GM12865 (cell line): ENCODE measurements at regions not wholly inside any gene's neighbourhood (a gene's known extent, or its start where the extent isn't known, plus 50 kb on each side); places are given as distances from the start of the nearest gene placed in this dataset.

Experiments used
- DNase-seq: peaks from one replicate; pipeline ENCODE4 v3.0.0; 2010; ENCODE audit warnings: low read depth
- H3K4me3 ChIP-seq: 2 replicates; pipeline ENCODE4 v1.5.1; 2011; ENCODE audit warnings: mild to moderate bottlenecking, low read depth, low read length, control low read depth
- TF ChIP-seq, protein P1 (sequence below): IDR thresholded peaks from 2 replicates; pipeline ENCODE4 v1.5.1; 2011; ENCODE audit warnings: low read length, control low read depth, low read depth, inconsistent platforms; ENCODE audit not compliant: insufficient read depth; ENCODE audit errors: missing control alignments

DNA sequence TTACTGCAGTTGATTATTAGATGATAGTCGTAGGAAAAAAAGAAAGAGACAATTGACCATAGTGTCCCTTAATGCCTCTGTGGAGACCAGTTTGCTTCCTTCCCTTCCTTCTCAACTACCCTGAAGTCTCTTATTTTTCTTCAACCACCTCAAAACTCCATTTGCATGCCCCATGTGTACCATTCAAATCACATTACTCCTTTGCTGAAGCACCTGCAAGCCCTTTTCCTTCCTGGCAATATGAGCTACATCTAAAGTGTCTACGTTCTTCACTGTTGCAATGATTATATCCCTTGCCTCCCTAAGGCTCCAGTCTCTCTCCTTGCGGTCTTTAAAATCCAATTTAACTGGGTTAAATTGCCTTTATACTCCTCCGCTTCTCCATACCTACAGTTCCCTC is 867.4 kb upstream of the API5 start:
- H3K4me3 ChIP-seq, result no peak overlapping the region
- TF ChIP-seq, protein P1, sequence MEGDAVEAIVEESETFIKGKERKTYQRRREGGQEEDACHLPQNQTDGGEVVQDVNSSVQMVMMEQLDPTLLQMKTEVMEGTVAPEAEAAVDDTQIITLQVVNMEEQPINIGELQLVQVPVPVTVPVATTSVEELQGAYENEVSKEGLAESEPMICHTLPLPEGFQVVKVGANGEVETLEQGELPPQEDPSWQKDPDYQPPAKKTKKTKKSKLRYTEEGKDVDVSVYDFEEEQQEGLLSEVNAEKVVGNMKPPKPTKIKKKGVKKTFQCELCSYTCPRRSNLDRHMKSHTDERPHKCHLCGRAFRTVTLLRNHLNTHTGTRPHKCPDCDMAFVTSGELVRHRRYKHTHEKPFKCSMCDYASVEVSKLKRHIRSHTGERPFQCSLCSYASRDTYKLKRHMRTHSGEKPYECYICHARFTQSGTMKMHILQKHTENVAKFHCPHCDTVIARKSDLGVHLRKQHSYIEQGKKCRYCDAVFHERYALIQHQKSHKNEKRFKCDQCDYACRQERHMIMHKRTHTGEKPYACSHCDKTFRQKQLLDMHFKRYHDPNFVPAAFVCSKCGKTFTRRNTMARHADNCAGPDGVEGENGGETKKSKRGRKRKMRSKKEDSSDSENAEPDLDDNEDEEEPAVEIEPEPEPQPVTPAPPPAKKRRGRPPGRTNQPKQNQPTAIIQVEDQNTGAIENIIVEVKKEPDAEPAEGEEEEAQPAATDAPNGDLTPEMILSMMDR, result no peak
- DNase-seq, result no peak

DNA sequence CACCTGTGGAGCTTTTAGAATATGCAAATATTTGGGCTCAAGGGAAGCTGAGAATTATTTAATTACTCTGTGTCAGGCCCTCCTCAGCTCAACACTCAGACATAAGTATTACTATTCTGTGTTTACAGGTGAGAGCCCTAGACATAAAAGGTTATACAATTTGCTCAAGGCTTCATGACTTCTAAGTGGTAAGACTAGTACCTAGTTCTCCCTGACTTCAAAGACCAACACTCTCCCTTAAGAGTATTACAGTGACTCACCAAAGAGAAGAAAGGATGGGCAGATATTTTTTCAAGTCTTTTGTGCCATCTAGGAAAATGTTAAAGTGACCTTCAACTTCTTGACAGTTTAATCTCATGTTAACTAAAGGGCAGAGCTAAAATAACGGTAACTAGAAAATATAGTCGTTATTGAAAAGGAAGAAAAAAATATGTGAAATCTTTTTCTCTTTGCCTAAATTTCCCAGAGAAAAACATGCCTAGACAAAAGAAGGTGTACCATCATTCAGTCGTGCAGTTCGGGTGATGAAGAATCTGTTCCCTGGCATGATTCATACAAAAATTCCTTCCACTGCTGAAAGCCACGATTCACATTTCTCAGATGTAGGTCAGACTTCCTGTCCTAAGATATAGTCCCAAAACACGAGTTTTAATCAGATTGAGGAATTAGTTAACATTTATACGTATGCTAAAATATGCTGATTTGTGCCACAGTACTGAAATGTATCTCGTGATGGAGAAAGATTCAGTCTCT is 849.1 kb upstream of the API5 start:
- TF ChIP-seq, protein P1, result no peak
- no peak overlapping the region for H3K4me3 ChIP-seq
- no peak for DNase-seq

DNA sequence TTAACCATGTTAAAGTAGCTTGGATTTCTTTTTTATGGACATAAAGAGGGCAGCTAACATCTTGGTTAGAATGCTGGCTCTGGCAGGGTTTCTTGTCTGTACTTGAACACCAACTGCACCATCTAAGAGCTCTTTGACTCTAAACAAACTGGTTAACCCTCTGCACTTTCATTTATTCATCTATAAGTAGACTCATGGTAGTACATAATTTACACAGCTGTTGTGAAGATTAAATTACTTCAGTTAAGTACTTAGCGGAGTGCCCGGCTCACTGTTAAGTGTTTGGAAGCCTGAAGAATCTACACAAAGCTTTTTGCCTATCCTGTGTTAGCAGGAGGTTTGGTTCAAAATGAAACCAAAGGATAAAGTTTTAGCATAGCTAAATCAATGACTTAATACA is 846.2 kb upstream of the API5 start:
- no peak for DNase-seq
- TF ChIP-seq, protein P1, result no peak
- H3K4me3 ChIP-seq, result no peak overlapping the region

DNA sequence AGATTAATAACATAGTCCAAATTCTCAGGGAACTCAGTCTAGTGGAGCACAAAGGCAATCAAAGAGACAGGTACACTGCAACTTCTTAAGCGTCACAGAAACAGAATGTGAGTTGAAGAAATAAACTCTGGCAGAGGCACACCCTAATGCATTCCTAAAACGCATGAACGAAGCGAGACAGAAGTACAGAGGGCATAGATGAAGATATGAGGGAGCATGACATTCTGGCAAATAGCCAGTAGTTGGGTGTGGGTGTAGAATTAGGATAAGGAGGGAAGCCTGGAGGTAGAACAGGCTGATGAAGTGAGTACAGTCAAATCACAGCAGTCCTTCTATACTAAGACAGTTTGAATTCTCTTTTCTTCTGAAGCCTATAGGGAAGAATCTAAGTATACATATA is 838.7 kb upstream of the API5 start:
- DNase-seq, result no peak
- TF ChIP-seq, protein P1, result no peak
- H3K4me3 ChIP-seq, result no peak overlapping the region

DNA sequence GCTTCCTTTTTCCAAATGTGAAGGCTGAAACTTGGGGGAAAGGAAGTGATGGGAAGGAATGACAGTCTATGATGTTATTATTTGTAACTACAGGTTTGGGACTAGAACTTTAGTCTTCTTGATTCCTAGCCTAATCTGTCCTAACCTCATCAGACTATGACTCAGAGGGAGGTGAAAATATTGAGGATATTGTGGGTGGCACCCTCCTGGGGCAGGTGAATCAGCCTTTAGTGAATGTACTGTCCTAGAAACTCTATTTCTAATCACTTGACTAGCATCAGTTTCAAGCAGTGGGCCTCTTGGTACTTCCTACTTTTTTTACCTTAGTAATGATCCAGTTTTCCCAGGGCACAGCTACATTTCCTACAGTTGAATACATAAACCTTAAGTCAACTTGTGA is 829.0 kb upstream of the API5 start:
- H3K4me3 ChIP-seq, result no peak overlapping the region
- TF ChIP-seq, protein P1, result no peak
- DNase-seq, result no peak

DNA sequence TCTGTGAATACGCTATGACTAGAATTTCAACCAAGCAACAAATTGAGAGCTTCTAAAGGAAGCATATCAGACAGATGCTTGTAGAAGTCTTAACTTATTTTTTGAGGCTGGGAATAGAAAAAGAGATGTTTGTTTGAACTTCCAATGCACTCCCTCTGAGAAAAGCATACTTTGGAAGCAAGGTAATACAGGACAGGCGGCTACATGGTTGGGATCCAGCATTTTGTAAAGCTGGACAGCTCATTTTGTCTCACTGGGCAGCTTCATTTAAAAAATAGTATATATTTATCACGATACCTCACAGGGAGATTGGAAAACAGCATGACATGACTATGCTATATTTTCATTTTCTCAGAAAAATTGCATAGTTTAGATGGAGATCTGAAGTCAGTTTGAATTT is 821.3 kb upstream of the API5 start:
- no peak overlapping the region for H3K4me3 ChIP-seq
- DNase-seq, result no peak
- TF ChIP-seq, protein P1, result no peak

DNA sequence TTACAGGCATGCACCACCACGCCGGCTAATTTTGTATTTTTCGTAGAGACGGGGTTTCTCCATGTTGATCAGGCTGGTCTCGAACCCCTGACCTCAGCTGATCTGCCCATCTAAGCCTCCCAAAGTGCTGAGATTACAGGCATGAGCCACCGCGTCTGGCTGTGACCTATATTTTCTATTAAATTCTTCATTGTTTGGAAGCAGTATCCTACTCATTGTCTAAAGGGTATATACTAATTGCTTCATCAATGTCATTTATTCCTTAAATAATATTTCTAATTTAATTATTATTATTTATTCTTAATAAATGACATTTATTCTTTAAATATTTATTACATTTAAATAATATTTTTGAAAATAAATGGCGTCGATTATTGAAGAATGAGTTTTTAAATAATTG is 817.3 kb upstream of the API5 start:
- DNase-seq, result no peak
- H3K4me3 ChIP-seq, result no peak overlapping the region
- TF ChIP-seq, protein P1, result no peak
